Left ventricle myocardium inferior (tissue), 1 donor: ENCODE measurements at regions not wholly inside any gene's neighbourhood (a gene's known extent, or its start where the extent isn't known, plus 50 kb on each side); places are given as distances from the start of the nearest gene placed in this dataset.

Experiments
- DNase-seq: peaks from one replicate; pipeline ENCODE4 v3.0.0-alpha.2; 2020
- H3K27ac ChIP-seq: fragments of 200-600 bp; replicated peaks from 2 replicates; pipeline ENCODE4 v1.8.0; 2021
- H3K27me3 ChIP-seq: fragments of 200-600 bp; 2 replicates; pipeline ENCODE4 v1.8.0; 2021; ENCODE audit warnings: low read depth
- H3K36me3 ChIP-seq: fragments of 200-600 bp; 2 replicates; pipeline ENCODE4 v1.8.0; 2021
- H3K4me1 ChIP-seq: fragments of 200-600 bp; 2 replicates; pipeline ENCODE4 v1.8.0; 2021
- H3K4me3 ChIP-seq: fragments of 200-600 bp; 2 replicates; pipeline ENCODE4 v1.8.0; 2021; ENCODE audit warnings: mild to moderate bottlenecking, moderate library complexity
- H3K9me3 ChIP-seq: fragments of 200-600 bp; replicated peaks from 2 replicates; pipeline ENCODE4 v1.8.0; 2021
- intact Hi-C: fragments of 100-400 bp; cut with micrococcal nuclease; formaldehyde crosslinking; loops from one replicate; pipeline ENCODE4 v1.11.0; 2022
- TF ChIP-seq, protein P1 (sequence below): fragments of 200-600 bp; IDR thresholded peaks from 2 replicates; pipeline ENCODE4 v1.8.0; 2021; ENCODE audit warnings: antibody characterized with exemption, mild to moderate bottlenecking, borderline replicate concordance
- donor health status: DM: no; HTN: yes; CAD: no; lungs with severe emphysema.

DNA sequence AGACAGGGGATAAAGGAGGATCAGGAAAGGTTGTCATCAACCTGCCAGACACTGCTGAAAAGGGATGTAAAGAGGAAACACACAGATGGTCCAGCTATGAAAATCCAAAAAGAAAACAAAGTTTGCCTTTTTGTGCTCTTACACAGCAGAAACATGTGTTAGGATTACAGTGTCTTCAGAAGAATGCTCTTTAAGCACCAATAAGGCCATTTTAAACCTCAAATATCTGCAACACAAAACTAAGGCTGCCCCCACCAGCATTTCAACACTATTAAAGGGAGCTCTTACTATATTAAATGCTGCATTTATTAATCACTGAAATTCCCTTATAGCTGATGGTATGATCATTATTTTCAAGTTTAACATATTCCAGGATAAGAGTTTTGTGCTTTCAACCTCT, 922.5 kb downstream of the NLGN4Y start:
- Histone ChIP-seq H3K4me3 (no peak overlapping the region), H3K27me3 (no peaks in the 10 kb centered on the region), H3K9me3 (no peaks in the 10 kb centered on the region), H3K36me3 (no peaks in the 10 kb centered on the region), H3K4me1 (no peaks in the 10 kb centered on the region), H3K27ac (no peak overlapping the region)
- intact Hi-C loops = no loop called here
- DNase-seq = no peak
- TF ChIP-seq, protein P1, sequence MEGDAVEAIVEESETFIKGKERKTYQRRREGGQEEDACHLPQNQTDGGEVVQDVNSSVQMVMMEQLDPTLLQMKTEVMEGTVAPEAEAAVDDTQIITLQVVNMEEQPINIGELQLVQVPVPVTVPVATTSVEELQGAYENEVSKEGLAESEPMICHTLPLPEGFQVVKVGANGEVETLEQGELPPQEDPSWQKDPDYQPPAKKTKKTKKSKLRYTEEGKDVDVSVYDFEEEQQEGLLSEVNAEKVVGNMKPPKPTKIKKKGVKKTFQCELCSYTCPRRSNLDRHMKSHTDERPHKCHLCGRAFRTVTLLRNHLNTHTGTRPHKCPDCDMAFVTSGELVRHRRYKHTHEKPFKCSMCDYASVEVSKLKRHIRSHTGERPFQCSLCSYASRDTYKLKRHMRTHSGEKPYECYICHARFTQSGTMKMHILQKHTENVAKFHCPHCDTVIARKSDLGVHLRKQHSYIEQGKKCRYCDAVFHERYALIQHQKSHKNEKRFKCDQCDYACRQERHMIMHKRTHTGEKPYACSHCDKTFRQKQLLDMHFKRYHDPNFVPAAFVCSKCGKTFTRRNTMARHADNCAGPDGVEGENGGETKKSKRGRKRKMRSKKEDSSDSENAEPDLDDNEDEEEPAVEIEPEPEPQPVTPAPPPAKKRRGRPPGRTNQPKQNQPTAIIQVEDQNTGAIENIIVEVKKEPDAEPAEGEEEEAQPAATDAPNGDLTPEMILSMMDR = no peak

DNA sequence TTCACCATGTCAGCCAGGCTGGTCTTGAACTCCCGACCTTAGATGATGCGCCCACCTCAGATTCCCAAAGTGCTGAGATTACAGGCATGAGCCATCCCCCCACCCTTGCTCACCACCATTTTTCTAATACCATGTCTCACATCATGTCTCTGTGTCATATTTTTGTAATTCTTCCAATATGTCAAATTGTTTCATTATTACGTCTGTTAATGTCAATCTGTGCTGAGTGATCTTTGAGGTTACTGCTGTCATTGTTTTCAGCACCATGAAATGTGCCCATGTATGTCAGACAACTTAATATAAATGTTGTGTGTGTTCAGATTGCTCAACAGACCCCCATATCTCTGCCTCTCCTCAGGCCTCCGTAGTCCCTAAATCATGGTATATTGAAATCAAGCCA, 923.6 kb downstream of the NLGN4Y start:
- DNase-seq = no peak
- intact Hi-C loops = no loop called here
- Histone ChIP-seq H3K36me3 (no peaks in the 10 kb centered on the region), H3K4me1 (no peaks in the 10 kb centered on the region), H3K27ac (no peak overlapping the region), H3K27me3 (no peaks in the 10 kb centered on the region), H3K4me3 (no peak overlapping the region), H3K9me3 (no peaks in the 10 kb centered on the region)
- TF ChIP-seq, protein P1 = no peak

DNA sequence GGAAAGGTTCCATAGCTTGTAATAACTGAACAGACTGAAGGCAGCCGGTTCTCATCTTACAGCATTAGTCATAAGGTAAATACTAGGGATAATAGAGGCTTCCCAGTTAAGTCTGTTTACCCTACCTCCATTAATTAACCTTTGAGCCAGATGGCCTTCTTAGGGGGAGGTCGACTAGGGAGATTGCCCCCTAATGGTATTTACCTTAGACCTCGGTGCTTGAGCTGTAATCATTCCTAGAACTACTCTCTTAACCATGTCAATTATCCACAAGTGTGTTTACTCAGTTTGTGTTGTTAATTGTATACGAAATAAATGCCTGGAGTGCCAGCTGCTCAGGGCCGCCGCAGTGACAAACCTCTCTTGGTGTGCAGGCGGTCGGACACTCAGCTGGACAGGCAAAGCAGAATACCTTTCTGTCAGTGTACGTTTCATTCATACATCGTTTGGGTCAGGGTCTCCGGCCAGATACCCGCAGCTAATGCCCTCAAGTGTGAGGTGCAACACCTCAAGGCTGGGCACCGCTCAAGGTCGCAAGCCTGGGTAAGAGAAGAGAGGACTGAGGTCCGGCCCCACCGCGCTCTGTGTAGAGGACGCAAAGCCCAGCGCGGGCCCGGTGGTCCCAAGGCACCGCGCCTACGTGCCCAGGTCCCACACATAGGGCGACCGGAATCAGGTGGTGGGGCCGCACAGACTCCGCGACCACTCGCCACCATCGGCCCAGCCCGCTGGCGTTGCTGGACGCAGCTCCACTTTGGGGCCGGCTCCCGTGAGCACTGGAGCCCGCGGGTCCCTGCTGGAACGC, 931.0 kb downstream of the NLGN4Y start:
- DNase-seq = no peak
- no peak overlapping the region for H3K27ac ChIP-seq
- TF ChIP-seq, protein P1 = no peak
- intact Hi-C loops = no loop called here
- no peaks in the 10 kb centered on the region for H3K9me3 ChIP-seq
- peak overlapping the region; percentile 57 for H3K4me3 ChIP-seq
- no peaks in the 10 kb centered on the region for H3K36me3 ChIP-seq
- H3K27me3 ChIP-seq = peaks cover 15% of the 10 kb centered on the region
- H3K4me1 ChIP-seq = no peaks in the 10 kb centered on the region

DNA sequence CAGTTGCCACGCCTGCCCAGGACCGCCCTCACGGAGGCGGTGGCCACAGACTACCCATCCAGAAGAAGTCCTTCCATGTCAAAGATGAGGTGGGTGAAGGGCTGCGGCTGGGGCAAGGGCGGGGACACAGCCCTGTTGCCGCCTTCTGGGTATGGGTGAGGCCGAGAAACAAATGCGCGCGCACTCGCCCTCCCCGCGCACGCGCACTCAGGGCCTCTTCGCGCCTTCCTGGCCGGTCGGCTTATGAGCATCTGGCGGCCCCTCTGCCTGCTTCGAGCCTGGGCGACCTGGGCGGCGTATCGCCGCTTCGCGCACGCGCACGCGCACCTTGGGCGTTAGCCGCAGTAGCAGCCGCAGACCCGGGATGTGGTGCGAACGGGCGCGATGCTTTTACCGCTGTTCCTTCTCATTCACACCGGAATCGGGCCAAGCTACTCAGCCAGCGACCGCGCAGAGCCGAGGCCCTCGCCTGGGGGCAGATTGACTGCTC, 931.7 kb downstream of the NLGN4Y start:
- intact Hi-C loops = no loop called here
- H3K4me1 ChIP-seq = no peaks in the 10 kb centered on the region
- peak overlapping the region; percentile 5 for H3K27ac ChIP-seq
- peak; percentile 57 for DNase-seq
- H3K9me3 ChIP-seq = no peaks in the 10 kb centered on the region
- peaks cover 15% of the 10 kb centered on the region for H3K27me3 ChIP-seq
- H3K4me3 ChIP-seq = peak overlapping the region; percentile 57
- TF ChIP-seq, protein P1 = no peak
- H3K36me3 ChIP-seq = no peaks in the 10 kb centered on the region

DNA sequence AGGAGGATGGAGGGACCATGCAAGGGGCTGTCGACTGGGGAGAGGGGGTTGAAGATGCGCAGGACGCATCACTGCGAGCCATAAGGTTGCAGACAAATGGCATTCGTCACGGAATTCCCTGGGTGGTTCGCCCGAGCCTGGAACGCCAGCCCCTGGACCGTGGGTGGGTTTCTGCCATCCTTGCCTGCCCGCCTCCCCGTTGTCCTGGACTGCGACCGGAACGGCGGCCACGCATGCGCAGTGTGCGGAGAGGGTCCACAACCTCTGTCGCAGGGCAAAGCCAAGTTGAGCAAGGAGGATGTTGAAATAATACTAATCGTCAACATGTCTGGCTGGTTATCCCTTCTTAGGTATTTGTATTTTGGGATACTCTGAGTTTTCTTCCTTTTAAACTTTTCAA, 932.2 kb downstream of the NLGN4Y start:
- Histone ChIP-seq H3K9me3 (no peaks in the 10 kb centered on the region), H3K4me3 (peak overlapping the region; percentile 57), H3K4me1 (no peaks in the 10 kb centered on the region), H3K36me3 (no peaks in the 10 kb centered on the region), H3K27ac (peak overlapping the region; percentile 5), H3K27me3 (peaks cover 15% of the 10 kb centered on the region)
- TF ChIP-seq, protein P1 = no peak
- DNase-seq = peak; percentile 9
- intact Hi-C loops = no loop called here
